Mesodermal cell (in vitro differentiated cells): ENCODE measurements at regions not wholly inside any gene's neighbourhood (a gene's known extent, or its start where the extent isn't known, plus 50 kb on each side); places are given as distances from the start of the nearest gene placed in this dataset.

ENCODE experiments used
- H3K27ac ChIP-seq: 2 replicates; pipeline ENCODE4 v1.7.0; 2013; ENCODE audit warnings: mild to moderate bottlenecking, low read depth, low read length, moderate library complexity; ENCODE audit not compliant: severe bottlenecking
- H3K36me3 ChIP-seq: 2 replicates; pipeline ENCODE4 v1.7.1; 2013; ENCODE audit warnings: mild to moderate bottlenecking, low read length, moderate library complexity; ENCODE audit not compliant: control insufficient read depth, insufficient read depth
- H3K4me1 ChIP-seq: one replicate; pipeline ENCODE4 v1.7.1; 2013; ENCODE audit warnings: mild to moderate bottlenecking, low read length; ENCODE audit not compliant: insufficient read depth, control insufficient read depth, poor library complexity, severe bottlenecking
- H3K4me3 ChIP-seq: 2 replicates; pipeline ENCODE4 v1.7.0; 2013; ENCODE audit warnings: low read length, control low read depth, mild to moderate bottlenecking; ENCODE audit not compliant: insufficient read depth, poor library complexity, severe bottlenecking; ENCODE audit errors: extremely low read depth
- H3K9me3 ChIP-seq: 2 replicates; pipeline ENCODE4 v1.7.1; 2013; ENCODE audit warnings: mild to moderate bottlenecking, low read length, moderate library complexity; ENCODE audit not compliant: control insufficient read depth
- WGBS, 2 experiments: methylation state at CpG; one replicate each; pipeline ENCODE4 v1.1.5; 2013; ENCODE audit warnings: missing lambda C conversion rate in 2 of 2; ENCODE audit not compliant: insufficient coverage in 2 of 2; 5-methylcytosine and 5-hydroxymethylcytosine counted together

DNA sequence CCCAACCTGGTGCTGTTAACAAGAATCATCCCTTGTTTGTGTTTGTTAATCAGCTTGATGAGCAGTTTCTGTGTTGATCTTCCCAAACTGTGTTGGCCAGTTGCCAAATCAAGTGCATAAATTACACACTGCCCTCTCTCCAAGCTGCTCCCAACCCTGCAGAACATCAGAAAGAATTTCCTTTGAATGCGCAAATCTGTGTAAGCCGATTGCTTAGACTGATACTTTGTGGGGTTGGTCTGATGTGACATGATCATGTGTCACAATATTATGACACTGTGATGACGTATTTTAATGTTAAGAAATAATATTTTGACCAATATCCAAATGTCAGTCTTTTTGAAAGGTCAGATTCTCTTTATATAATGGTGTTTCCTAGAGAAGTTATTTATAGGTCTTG is 766.4 kb upstream of the WWC1 start:
- WGBS, 2 experiments: no CpG with 5 or more reads among the region's 3 CpGs
- no peak overlapping the region for H3K27ac ChIP-seq

GRCh38 chr5:167528651-167529050 is 762.8 kb upstream of the WWC1 start:
- Histone ChIP-seq H3K4me3 (no peak overlapping the region), H3K27ac (no peak overlapping the region), H3K36me3 (no peaks in the 10 kb centered on the region), H3K9me3 (no peaks in the 10 kb centered on the region), H3K4me1 (no peaks in the 10 kb centered on the region)
- WGBS, 2 experiments: no CpG with 5 or more reads among the region's 6 CpGs

More for the DNA sequence above, 766.4 kb upstream of the WWC1 start:
- no peaks in the 10 kb centered on the region for H3K4me1 ChIP-seq
- peaks cover 10% of the 10 kb centered on the region for H3K9me3 ChIP-seq
- no peak overlapping the region for H3K4me3 ChIP-seq
- no peaks in the 10 kb centered on the region for H3K36me3 ChIP-seq

DNA sequence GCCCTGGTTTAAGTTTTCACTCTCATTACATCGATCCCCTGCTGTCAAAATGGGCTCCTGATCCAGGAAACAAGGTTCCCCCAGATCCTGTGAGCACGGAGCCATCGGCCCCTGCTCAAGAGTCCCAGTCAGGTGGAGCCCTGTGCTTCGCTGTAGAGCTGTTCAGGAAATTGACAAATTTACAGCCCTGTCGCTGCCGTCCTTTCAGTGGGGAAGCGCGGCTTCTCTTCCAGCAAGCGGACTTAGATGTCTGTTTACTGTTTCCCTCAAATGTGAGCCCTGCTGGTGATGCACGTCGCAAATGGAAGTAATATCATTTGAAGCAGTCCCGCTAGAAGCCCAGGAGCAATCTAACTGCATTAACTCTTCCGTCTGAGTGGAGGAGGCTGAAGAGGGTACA is 760.9 kb upstream of the WWC1 start:
- no peaks in the 10 kb centered on the region for H3K36me3 ChIP-seq
- no peak overlapping the region for H3K4me3 ChIP-seq
- H3K4me1 ChIP-seq: no peaks in the 10 kb centered on the region
- H3K27ac ChIP-seq: no peak overlapping the region
- no peaks in the 10 kb centered on the region for H3K9me3 ChIP-seq
- 81 to 94% methylated on average over 12 to 13 of the region's 13 CpGs for WGBS, 2 experiments

- H3K9me3 ChIP-seq: no peaks in the 10 kb centered on the region
- no peak overlapping the region for H3K27ac ChIP-seq
- H3K4me3 ChIP-seq: no peak overlapping the region
- H3K4me1 ChIP-seq: no peaks in the 10 kb centered on the region
- H3K36me3 ChIP-seq: no peaks in the 10 kb centered on the region
- 82 to 84% methylated on average over 5 to 9 of the region's 11 CpGs for WGBS, 2 experiments
These were observed 757.3 kb upstream of the WWC1 start for GRCh38 chr5:167533814-167534795.

GRCh38 chr5:167539747-167540146 is 751.7 kb upstream of the WWC1 start:
- H3K36me3 ChIP-seq: no peaks in the 10 kb centered on the region
- 80% methylated on average over 1 of the region's 5 CpGs; no CpG with 5 or more reads in 1 of the 2 experiments for WGBS, 2 experiments
- H3K4me3 ChIP-seq: no peak overlapping the region
- H3K9me3 ChIP-seq: no peaks in the 10 kb centered on the region
- no peak overlapping the region for H3K27ac ChIP-seq
- no peaks in the 10 kb centered on the region for H3K4me1 ChIP-seq

DNA sequence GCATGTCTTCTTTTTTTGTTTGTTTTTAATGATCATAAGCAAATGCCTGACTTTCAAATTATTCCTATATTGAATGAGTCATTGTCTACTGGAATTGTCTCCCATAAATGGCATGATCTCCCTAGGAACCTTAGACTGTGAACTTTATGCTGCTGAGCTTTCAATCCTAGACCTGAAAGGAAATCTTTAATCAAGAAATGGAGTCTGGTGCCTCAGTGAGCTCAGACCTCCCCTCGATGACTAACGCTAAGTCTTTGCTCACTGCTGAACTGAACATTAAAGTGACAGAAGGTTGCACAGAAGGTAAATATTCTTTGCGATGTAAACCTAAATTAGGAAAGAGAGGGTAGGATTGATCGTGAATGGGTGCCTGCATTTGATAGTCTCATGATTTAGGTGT is 745.2 kb upstream of the WWC1 start:
- H3K4me3 ChIP-seq: no peak overlapping the region
- H3K27ac ChIP-seq: no peak overlapping the region
- no peaks in the 10 kb centered on the region for H3K36me3 ChIP-seq
- 96 to 98% methylated on average over 4 of the region's 4 CpGs for WGBS, 2 experiments
- H3K9me3 ChIP-seq: no peaks in the 10 kb centered on the region
- no peaks in the 10 kb centered on the region for H3K4me1 ChIP-seq

DNA sequence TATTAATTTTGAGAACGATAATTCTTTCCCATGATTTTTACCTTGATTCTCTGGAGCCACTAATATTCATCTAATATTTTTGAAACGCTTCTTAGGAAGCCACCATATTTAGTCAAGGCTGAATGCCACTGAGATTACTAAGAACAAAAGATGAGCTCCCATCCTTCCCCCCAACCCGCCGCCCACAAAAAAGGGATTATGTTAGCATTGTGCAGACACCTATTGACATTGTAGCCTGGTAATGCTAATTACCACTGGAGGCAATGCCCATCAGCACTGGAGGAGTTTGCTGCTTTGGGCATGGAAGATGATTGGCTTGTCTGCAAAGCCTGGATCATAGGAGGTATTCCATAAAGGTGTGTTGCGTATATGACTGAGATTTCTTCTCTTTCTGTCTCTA is 739.1 kb upstream of the WWC1 start:
- no peaks in the 10 kb centered on the region for H3K4me1 ChIP-seq
- no peak overlapping the region for H3K27ac ChIP-seq
- WGBS, 2 experiments: 93 to 100% methylated on average over 1 to 2 of the region's 5 CpGs

DNA sequence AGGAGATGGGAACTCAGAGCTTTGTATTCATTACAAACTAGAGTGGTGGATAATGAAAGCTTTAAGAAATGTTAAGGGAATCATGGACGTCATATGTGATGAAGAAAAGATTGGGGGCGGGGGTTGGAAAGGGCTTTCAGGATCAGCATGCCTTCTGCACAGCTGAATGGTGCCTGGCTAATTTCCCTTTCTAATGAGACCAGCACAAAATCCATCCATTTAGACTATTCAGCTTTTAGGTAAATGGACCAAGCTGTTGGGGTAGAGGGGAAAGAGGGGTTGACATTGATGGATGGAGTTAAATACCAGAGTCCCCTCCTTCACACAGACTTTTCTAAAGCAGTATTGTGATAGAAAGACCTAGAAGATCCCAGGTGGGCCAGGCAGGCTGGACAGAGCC is 737.9 kb upstream of the WWC1 start:
- no peaks in the 10 kb centered on the region for H3K4me1 ChIP-seq
- no peak overlapping the region for H3K27ac ChIP-seq
- no peaks in the 10 kb centered on the region for H3K36me3 ChIP-seq
- no CpG with 5 or more reads among the region's 2 CpGs for WGBS, 2 experiments
- H3K4me3 ChIP-seq: no peak overlapping the region
- no peaks in the 10 kb centered on the region for H3K9me3 ChIP-seq

More for the DNA sequence above, 739.1 kb upstream of the WWC1 start:
- no peak overlapping the region for H3K4me3 ChIP-seq
- no peaks in the 10 kb centered on the region for H3K36me3 ChIP-seq
- H3K9me3 ChIP-seq: no peaks in the 10 kb centered on the region

DNA sequence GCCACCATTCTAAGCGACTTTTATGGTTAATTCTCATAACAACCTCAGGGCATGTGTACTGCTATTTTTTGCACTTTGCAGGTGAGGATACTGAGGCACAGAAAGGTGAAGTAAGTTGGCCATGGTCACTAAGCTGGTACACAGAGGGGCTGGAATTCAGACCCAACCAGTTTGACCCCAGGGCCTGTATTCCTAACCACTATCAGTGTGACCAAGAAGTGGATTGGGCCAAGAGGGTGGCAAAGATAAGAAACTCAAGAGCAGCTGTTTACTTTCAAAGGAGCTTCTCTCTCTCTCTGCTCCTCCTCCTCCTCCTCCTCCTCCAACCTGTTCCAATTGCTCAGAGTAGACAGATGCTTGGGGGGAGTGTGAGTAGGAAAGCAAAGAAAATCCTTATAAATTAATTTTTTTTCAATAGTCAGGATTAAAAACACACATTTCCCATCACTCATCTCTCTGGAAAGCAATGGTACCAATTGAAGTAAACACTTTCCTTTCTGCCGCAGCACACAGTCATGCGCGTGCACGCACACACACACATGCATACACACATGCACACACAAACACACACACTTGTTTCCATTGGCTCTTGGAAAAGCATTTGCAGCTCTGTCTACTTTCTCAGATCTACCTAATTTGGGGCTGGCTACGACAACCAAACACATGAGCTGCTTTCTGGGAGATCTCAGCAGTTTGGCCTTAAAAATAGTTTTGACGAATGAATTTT is 736.7 kb upstream of the WWC1 start:
- Histone ChIP-seq H3K9me3 (no peaks in the 10 kb centered on the region), H3K27ac (no peak overlapping the region), H3K4me1 (no peaks in the 10 kb centered on the region), H3K36me3 (no peaks in the 10 kb centered on the region), H3K4me3 (no peak overlapping the region)
- 90 to 91% methylated on average over 5 to 7 of the region's 7 CpGs for WGBS, 2 experiments

DNA sequence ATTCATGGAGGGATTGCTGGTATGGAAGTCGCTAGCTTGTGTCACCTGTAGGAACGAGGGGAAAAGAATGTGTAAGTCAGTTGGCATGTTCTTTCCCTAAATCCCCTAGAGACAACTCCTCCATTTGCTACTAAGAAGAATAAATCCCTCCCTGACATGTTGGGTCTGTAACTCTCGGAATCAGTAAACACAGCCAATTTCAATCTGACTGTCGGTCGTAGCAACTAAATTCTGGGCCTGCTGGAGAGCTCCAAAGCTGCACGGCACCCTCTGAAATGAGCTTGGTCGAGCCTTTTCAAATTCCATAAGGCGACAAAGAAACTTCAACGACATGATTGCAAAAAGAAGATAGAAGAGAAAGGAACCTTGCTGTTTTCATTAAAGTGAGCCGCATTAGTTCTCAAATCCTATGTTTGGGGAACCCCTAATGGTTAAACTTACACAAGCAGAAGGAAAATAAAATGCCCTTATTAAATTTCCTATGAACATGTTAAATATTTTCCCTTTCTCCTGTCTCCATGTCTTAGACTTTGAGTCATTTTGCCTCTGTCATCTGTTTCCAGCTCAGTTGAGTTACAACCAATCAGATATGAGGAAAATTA is 735.8 kb upstream of the WWC1 start:
- Histone ChIP-seq H3K9me3 (no peaks in the 10 kb centered on the region), H3K36me3 (no peaks in the 10 kb centered on the region), H3K4me3 (no peak overlapping the region), H3K27ac (no peak overlapping the region), H3K4me1 (no peaks in the 10 kb centered on the region)
- WGBS, 2 experiments: 74 to 77% methylated on average over 6 to 7 of the region's 10 CpGs
